KMS-11 (cell line): ENCODE measurements at regions not wholly inside any gene's neighbourhood (a gene's known extent, or its start where the extent isn't known, plus 50 kb on each side); places are given as distances from the start of the nearest gene placed in this dataset.

ENCODE experiments used
- H2AFZ ChIP-seq: fragments of 200-600 bp; sonication (generic); 2 replicates; pipeline ENCODE4 v1.6.1; 2016; ENCODE audit warnings: antibody characterized with exemption, mixed run types, low read depth
- H3K27ac ChIP-seq: fragments of 200-600 bp; sonication (generic); 2 replicates; pipeline ENCODE4 v1.6.1; 2016; ENCODE audit warnings: mild to moderate bottlenecking, mixed run types
- H3K27me3 ChIP-seq: fragments of 200-600 bp; sonication (generic); 2 replicates; pipeline ENCODE4 v1.6.1; 2017; ENCODE audit warnings: mild to moderate bottlenecking, low read depth, mixed run types, moderate library complexity; ENCODE audit not compliant: insufficient read depth
- H3K36me3 ChIP-seq: fragments of 200-600 bp; sonication (generic); 2 replicates; pipeline ENCODE4 v1.6.1; 2017; ENCODE audit warnings: mild to moderate bottlenecking, mixed run types; ENCODE audit not compliant: insufficient read depth
- H3K4me1 ChIP-seq: fragments of 200-600 bp; sonication (generic); 2 replicates; pipeline ENCODE4 v1.6.1; 2016; ENCODE audit warnings: mild to moderate bottlenecking, low read depth, mixed run types; ENCODE audit not compliant: poor library complexity, severe bottlenecking
- H3K4me2 ChIP-seq: fragments of 200-600 bp; sonication (generic); 2 replicates; pipeline ENCODE4 v1.7.0; 2016; ENCODE audit warnings: mild to moderate bottlenecking, mixed run types
- H3K4me3 ChIP-seq: fragments of 200-600 bp; sonication (generic); IDR thresholded peaks from 2 replicates; pipeline ENCODE4 v1.6.1; 2017; ENCODE audit warnings: low read depth, low read length, mixed read lengths; ENCODE audit not compliant: insufficient read depth
- H3K79me2 ChIP-seq: fragments of 200-600 bp; sonication (generic); 2 replicates; pipeline ENCODE4 v1.6.1; 2016; ENCODE audit warnings: low read depth, mixed run types; ENCODE audit not compliant: insufficient read depth
- H3K9ac ChIP-seq: fragments of 200-600 bp; sonication (generic); 2 replicates; pipeline ENCODE4 v1.6.1; 2016; ENCODE audit warnings: mild to moderate bottlenecking, mixed run types
- H4K20me1 ChIP-seq: fragments of 200-600 bp; sonication (generic); 2 replicates; pipeline ENCODE4 v1.6.1; 2016; ENCODE audit warnings: mild to moderate bottlenecking, mixed run types; ENCODE audit not compliant: insufficient read depth
- CTCF ChIP-seq: fragments of 200-600 bp; sonication (generic); conservative IDR thresholded peaks from 2 replicates; pipeline ENCODE4 v1.6.1; 2017; ENCODE audit warnings: low read depth, mild to moderate bottlenecking, antibody characterized with exemption, low read length, moderate library complexity, mixed read lengths

GRCh38 chr12:107590814-107591375 lies 94.7 kb upstream of the PWP1 start:
- no peak overlapping the region for H2AFZ ChIP-seq
- no peak overlapping the region for H3K4me3 ChIP-seq
- H3K36me3 ChIP-seq = no peaks in the 10 kb centered on the region
- H3K27ac ChIP-seq = no peak overlapping the region
- H3K27me3 ChIP-seq = no peaks in the 10 kb centered on the region
- H3K79me2 ChIP-seq = no peaks in the 10 kb centered on the region
- no peak for TF ChIP-seq CTCF
- no peaks in the 10 kb centered on the region for H3K4me1 ChIP-seq
- H4K20me1 ChIP-seq = no peaks in the 10 kb centered on the region
- no peak overlapping the region for H3K4me2 ChIP-seq
- H3K9ac ChIP-seq = no peak overlapping the region

- Histone ChIP-seq H3K4me2 (no peak overlapping the region), H3K27ac (no peak overlapping the region), H3K27me3 (no peaks in the 10 kb centered on the region), H3K79me2 (no peaks in the 10 kb centered on the region), H3K4me3 (no peak overlapping the region), H2AFZ (no peak overlapping the region), H3K36me3 (no peaks in the 10 kb centered on the region), H3K9ac (no peak overlapping the region), H4K20me1 (no peaks in the 10 kb centered on the region), H3K4me1 (no peaks in the 10 kb centered on the region)
- TF ChIP-seq CTCF = no peak
These were observed 91.8 kb upstream of the PWP1 start for GRCh38 chr12:107593713-107594381.

- H3K4me3 ChIP-seq = no peak overlapping the region
- H3K27me3 ChIP-seq = no peaks in the 10 kb centered on the region
- H4K20me1 ChIP-seq = no peaks in the 10 kb centered on the region
- no peak overlapping the region for H3K9ac ChIP-seq
- H2AFZ ChIP-seq = no peak overlapping the region
- H3K27ac ChIP-seq = no peak overlapping the region
- no peak overlapping the region for H3K4me2 ChIP-seq
- H3K79me2 ChIP-seq = no peaks in the 10 kb centered on the region
- TF ChIP-seq CTCF = no peak
- no peaks in the 10 kb centered on the region for H3K4me1 ChIP-seq
- H3K36me3 ChIP-seq = no peaks in the 10 kb centered on the region
These were observed 90.6 kb upstream of the PWP1 start for GRCh38 chr12:107594995-107595394.

- no peak for TF ChIP-seq CTCF
- no peaks in the 10 kb centered on the region for H3K4me1 ChIP-seq
- H3K9ac ChIP-seq = no peak overlapping the region
- H3K27ac ChIP-seq = no peak overlapping the region
- no peak overlapping the region for H3K4me3 ChIP-seq
- no peak overlapping the region for H2AFZ ChIP-seq
- H3K27me3 ChIP-seq = no peaks in the 10 kb centered on the region
- H3K79me2 ChIP-seq = no peaks in the 10 kb centered on the region
- no peaks in the 10 kb centered on the region for H4K20me1 ChIP-seq
- no peak overlapping the region for H3K4me2 ChIP-seq
- no peaks in the 10 kb centered on the region for H3K36me3 ChIP-seq
These were observed 87.7 kb upstream of the PWP1 start for GRCh38 chr12:107597695-107598410.
